Right cardiac atrium (tissue), 5 donors: ENCODE measurements at regions not wholly inside any gene's neighbourhood (a gene's known extent, or its start where the extent isn't known, plus 50 kb on each side); places are given as distances from the start of the nearest gene placed in this dataset.
A peak's percentile ranks its signal among the peaks of the same experiment; 100 is the strongest.

Experiments
- ATAC-seq, 2 donors: fragments of 200-7000 bp; cut with Tn5 transposase; one replicate each; pipeline versions ENCODE4 v1.8.0 to v1.9.1; 2020; ENCODE audit warnings: moderate library complexity in 2 of 2, mild to moderate bottlenecking in 1 of 2
- DNase-seq, 3 donors: peaks; one replicate each; pipeline ENCODE4 v3.0.0-alpha.2; 2020
- H3K27ac ChIP-seq: one replicate; pipeline ENCODE4 v1.5.1; 2013; ENCODE audit warnings: mild to moderate bottlenecking, low read length, control low read depth, moderate library complexity
- H3K27me3 ChIP-seq: one replicate; pipeline ENCODE4 v1.6.1; 2013; ENCODE audit not compliant: control insufficient read depth, insufficient read depth
- H3K4me1 ChIP-seq: one replicate; pipeline ENCODE4 v1.6.1; 2013; ENCODE audit warnings: low read length; ENCODE audit not compliant: control insufficient read depth, insufficient read depth
- H3K4me3 ChIP-seq: one replicate; pipeline ENCODE4 v1.5.1; 2013; ENCODE audit warnings: low read length, control low read depth
- H3K9me3 ChIP-seq: one replicate; pipeline ENCODE4 v1.6.1; 2013; ENCODE audit warnings: low read length; ENCODE audit not compliant: control insufficient read depth
- whole genome bisulfite sequencing: extraction: QIAGEN DNeasy Blood & Tissue Kit; methylation state at CpG from one replicate; pipeline ENCODE4 v1.1.7; 2013; 5-methylcytosine and 5-hydroxymethylcytosine counted together
- intact Hi-C, 4 donors: fragments of 100-400 bp; cut with DNase I; formaldehyde crosslinking; loops; one replicate each; pipeline versions ENCODE4 v1.11.0 to v1.14.0; 2022 to 2023
- donor health status: healthy with polysubstance abuse.
- donor health status: DM: no; HTN: yes; CAD: no.
- donor health status: DM: no; HTN: no; CAD: no.
- donor health status: DM: no; HTN: yes; CAD: no; lungs with severe emphysema.
- donor health status: DM: yes; HTN: yes; CAD: no.

DNA sequence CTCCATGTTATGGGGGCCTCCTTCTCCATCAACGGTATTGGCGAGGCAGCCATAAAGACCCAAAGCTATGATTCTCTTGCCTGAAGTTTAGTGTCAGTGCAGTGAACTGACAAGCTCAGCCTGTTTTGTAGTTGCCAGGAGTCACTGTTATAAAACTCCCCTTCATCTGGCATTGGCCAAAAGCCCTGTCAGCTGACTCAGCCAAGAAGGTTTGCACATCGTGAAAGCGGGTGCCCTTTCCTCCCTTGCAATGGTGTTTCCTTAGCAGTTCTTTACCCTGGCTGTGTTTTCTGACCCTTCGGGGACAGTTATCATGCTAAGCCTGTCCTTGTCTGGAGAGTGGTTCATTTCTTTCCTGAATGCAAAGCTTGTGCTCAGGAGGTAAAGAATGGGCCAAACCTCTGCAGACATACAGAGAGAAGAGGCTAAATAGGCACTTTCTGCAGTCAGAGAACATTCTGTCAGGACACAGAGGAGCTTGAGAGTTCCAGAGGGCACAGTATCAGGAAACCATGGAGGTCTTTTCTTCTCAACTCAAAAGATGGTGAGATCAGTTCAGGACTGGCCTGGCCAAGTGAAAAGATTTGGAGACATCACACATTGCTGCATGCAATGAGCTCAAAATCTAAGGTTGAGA lies 414.2 kb downstream of the ZNF521 start:
- no peaks in the 10 kb centered on the region for H3K4me1 ChIP-seq
- 77% methylated on average over 5 of the region's 5 CpGs for WGBS
- intact Hi-C loops = no loop called here
- H3K9me3 ChIP-seq = no peaks in the 10 kb centered on the region
- peak; percentile 40 to 45 for ATAC-seq
- DNase-seq = no peak
- H3K27ac ChIP-seq = no peak overlapping the region
- no peaks in the 10 kb centered on the region for H3K27me3 ChIP-seq
- no peak overlapping the region for H3K4me3 ChIP-seq

DNA sequence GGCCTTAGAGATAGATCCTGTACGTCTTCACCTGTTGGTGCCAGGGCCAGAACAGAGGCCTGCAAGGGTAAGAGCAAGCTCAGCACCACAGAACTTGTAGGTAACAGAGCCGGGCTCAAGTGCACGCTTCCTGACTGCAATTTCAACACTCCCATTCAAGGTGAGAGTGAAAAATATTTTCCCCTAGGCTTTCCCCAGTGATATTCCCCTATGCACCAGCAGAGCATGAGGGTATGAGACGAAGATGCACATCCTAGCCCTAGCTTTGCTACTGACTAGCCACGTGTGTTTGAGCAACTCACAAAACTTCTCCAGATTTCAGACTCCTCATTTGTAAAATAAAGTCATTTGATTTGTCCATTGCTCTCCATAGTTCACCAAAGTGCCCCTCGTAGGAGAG lies 411.6 kb downstream of the ZNF521 start:
- H3K4me3 ChIP-seq = no peak overlapping the region
- 96% methylated on average over 6 of the region's 6 CpGs for WGBS
- intact Hi-C loops = no loop called here
- no peak for ATAC-seq
- no peaks in the 10 kb centered on the region for H3K27me3 ChIP-seq
- no peaks in the 10 kb centered on the region for H3K9me3 ChIP-seq
- H3K27ac ChIP-seq = no peak overlapping the region
- no peaks in the 10 kb centered on the region for H3K4me1 ChIP-seq
- DNase-seq = no peak

DNA sequence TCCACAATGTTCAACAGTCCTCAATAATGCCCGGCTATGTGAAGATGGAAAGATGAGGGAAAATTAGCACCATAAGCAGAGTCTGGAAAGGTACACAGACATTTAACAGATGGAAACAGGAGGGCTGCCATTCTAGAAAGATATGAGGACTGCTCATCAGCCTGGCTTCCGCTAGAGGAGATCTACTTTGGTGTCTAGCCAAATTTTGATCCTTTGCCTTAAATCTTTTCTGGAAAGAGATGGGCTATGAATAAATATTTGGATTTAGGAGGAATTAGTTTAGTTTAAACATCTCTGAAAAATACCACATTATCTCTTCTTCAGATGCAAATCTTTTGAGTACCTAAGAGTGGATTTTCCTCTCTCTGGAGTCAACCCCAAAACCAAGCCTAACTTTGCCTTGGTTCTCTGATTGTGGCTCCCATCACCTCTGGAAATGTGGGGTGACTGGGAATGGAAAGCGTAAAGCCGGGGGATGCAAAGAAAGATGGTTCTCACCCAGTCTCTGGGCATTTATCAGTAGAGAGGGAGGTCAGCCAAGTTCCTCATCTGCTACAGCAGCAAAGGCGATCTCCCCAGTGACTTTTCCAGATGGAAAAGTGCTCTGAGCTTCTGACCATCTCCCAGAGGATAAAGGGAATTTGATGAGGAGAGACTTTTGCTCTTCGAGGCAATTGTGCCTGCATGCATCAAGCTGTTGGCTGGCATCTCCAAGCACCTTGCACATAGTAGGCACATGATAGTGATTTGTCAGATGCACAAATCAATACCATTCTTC lies 410.6 kb downstream of the ZNF521 start:
- intact Hi-C loops = no loop called here
- ATAC-seq (no peak), DNase-seq (no peak)
- Histone ChIP-seq H3K9me3 (no peaks in the 10 kb centered on the region), H3K27ac (no peak overlapping the region), H3K4me3 (no peak overlapping the region), H3K27me3 (no peaks in the 10 kb centered on the region), H3K4me1 (no peaks in the 10 kb centered on the region)
- WGBS = 82% methylated on average over 6 of the region's 6 CpGs

DNA sequence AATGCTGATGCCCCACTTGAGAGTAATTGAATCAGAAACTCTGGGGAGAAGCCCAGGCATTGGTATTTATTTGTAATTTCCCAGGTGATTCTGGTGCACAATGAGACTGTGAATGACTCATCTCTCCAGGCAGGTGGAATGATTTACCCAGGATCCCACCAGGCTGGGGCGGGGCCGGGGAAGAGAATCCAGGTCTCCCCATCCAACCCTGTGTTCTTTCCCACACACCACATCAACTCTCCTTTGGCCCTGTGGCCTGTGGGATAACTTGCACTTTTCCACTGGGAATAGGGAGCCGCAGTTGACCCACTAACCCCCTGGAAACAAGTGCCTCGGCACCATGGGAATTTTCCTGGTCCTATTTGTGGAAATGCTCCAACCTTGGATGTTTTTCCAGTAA lies 409.8 kb downstream of the ZNF521 start:
- Histone ChIP-seq H3K27me3 (no peaks in the 10 kb centered on the region), H3K4me1 (no peaks in the 10 kb centered on the region), H3K9me3 (no peaks in the 10 kb centered on the region), H3K4me3 (no peak overlapping the region), H3K27ac (no peak overlapping the region)
- ATAC-seq (no peak), DNase-seq (peak in 1 of 3 donors; percentile 41)
- intact Hi-C loops = no loop called here
- WGBS = 87% methylated on average over 4 of the region's 4 CpGs

DNA sequence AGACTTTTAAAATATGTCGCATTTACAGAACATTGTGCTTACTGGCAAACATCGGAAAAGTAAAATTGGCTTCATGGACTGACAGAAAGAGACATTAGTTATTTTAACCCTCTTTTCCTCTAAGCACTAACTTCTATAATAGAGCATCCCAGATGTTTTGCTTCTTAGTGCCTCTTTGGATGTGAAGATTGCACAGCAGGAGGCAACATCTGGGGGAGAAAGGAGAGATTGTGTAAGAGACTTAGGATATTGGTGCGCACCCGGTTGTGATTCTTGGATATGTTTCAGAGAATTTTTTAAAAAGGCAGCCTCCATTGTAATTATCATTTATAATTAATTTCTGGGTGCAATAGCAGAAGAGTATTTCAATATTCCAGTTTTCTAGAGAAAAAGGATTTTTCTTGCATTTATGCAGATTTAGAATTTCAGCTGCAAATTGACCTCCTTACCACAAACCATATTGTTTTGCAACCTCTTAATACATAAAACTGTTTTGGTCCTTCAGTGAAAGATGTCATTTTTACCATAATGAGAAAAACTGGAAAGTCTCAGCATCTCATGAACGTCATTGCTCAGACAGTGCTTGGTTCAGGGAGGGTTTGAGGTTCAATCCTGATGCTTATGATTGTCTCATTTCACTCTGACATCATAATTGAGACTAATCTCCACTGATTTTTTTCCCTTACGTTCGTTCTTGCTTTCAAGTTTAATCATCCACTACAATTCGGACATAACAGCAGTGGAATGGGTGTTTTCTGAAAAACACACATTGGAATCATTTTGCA lies 404.3 kb downstream of the ZNF521 start:
- intact Hi-C loops = no loop called here
- ATAC-seq = no peak
- no peak for DNase-seq
- Histone ChIP-seq H3K4me1 (peaks cover 1% of the 10 kb centered on the region), H3K27ac (no peak overlapping the region), H3K4me3 (no peak overlapping the region), H3K27me3 (no peaks in the 10 kb centered on the region), H3K9me3 (no peaks in the 10 kb centered on the region)
- 59% methylated on average over 8 of the region's 8 CpGs for WGBS

DNA sequence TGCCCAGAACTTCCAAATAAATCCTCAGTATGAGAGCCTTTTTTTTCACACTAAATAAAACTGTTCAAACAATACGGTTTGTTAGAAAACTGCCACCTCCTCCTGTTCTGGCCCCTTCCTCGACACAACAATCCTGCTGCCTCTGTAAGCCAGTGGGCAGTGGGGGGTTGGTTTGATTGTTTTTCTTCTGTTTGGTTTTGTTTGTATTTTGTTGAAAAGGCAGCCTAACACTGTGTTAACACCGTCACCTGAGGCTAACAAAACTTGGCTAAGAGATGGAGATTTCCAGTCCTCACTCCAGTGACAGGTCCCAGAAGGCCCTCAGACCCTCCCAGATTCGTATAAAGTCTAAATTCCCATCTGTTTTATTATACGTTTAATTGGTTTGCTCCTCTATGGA lies 402.1 kb downstream of the ZNF521 start:
- ATAC-seq (no peak), DNase-seq (no peak)
- intact Hi-C loops = no loop called here
- no peak overlapping the region for H3K27ac ChIP-seq
- 92% methylated on average over 5 of the region's 5 CpGs for WGBS
- no peak overlapping the region for H3K4me3 ChIP-seq
- H3K27me3 ChIP-seq = no peaks in the 10 kb centered on the region
- peaks cover 1% of the 10 kb centered on the region for H3K4me1 ChIP-seq
- H3K9me3 ChIP-seq = no peaks in the 10 kb centered on the region

DNA sequence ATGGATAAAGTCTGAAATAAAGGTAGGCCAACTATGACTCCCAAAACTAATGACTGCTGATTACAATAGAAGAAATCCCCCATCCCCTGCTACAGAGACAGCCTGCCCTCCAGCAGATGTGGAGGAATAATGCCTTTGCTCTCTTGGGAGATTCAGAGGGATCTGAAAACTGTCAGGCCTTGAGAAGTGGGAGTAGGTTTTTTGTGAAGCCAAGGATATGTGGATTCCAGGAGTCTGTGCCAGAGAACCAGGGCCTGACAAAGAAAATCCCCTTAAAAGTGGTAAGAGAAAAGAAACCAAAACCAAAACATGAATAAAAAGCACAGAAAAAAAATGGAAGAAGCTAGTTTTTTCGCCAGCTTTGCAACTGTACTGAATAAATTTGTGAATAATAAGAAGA lies 397.6 kb downstream of the ZNF521 start:
- no peak overlapping the region for H3K4me3 ChIP-seq
- H3K27ac ChIP-seq = no peak overlapping the region
- no peak for DNase-seq
- WGBS = 49% methylated on average over 1 of the region's 1 CpG
- intact Hi-C loops = no loop called here
- ATAC-seq = no peak
- H3K27me3 ChIP-seq = no peaks in the 10 kb centered on the region
- H3K4me1 ChIP-seq = no peaks in the 10 kb centered on the region
- no peaks in the 10 kb centered on the region for H3K9me3 ChIP-seq

DNA sequence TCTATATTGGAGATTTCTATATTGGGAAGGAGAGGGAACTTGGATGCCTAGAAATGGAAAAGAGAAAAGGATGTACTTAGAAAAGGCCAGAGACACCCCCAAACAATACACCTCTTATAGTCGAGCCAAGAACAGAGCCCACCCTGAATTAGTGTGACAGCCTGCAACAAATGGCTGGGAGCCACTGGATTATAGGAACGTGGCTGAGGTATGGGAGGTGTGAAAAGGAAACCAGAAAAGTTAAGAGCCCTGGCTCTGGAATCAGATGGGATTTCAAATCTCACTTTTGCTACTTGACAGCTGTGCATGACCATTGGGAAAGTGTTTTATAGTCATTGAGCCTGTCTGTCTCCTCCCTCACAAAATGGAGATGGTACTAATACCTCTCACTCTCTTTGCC lies 394.0 kb downstream of the ZNF521 start:
- 66% methylated on average over 2 of the region's 2 CpGs for WGBS
- Histone ChIP-seq H3K4me1 (no peaks in the 10 kb centered on the region), H3K27ac (no peak overlapping the region), H3K4me3 (no peak overlapping the region), H3K9me3 (no peaks in the 10 kb centered on the region), H3K27me3 (no peaks in the 10 kb centered on the region)
- intact Hi-C loops = no loop called here
- ATAC-seq = peak; percentile 26 to 46
- DNase-seq = no peak

DNA sequence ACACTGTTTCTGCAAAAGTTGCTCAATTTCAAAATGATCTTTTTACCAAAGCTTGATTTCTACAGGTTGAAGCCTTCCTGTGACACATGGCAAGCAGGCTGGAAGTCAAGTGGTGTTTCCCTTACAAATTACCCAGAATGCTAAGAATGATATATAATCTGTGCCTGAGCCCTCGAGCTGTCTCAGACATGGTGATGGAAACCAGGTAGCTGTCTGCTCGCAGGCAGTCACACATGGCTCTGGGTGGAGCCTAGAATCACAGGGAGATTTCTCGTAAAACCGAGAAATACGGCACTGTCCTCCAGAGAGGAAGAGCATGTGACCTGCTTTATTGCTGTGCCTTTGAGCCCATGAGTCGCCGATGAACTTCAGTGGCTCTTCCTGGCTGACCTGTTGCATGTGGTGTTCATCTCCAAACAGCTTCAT lies 392.9 kb downstream of the ZNF521 start:
- no peak overlapping the region for H3K4me3 ChIP-seq
- ATAC-seq (peak in 1 of 2 donors; percentile 14), DNase-seq (no peak)
- no peaks in the 10 kb centered on the region for H3K4me1 ChIP-seq
- no peaks in the 10 kb centered on the region for H3K27me3 ChIP-seq
- H3K9me3 ChIP-seq = no peaks in the 10 kb centered on the region
- intact Hi-C loops = no loop called here
- 67% methylated on average over 7 of the region's 7 CpGs for WGBS
- no peak overlapping the region for H3K27ac ChIP-seq

DNA sequence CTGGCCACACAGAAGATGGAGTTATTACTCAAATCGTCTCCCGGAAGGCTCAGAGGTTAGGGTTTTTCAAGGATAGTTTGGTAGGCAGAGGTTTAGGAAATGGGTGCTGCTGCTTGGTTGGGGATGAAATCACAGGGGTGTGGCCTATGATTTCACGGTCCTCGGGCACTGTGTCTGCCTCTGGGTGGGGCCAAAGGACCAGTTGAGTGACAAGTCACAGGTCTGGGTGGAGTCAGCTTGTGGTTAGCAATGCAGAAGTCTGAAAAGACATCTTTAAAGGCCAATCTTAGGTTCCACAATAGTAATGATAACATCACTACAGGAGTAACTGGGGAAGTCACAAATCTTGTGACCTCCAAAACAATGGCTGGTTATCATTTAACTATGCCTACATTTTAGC lies 387.8 kb downstream of the ZNF521 start:
- Histone ChIP-seq H3K4me1 (no peaks in the 10 kb centered on the region), H3K9me3 (no peaks in the 10 kb centered on the region), H3K27me3 (no peaks in the 10 kb centered on the region), H3K27ac (no peak overlapping the region), H3K4me3 (no peak overlapping the region)
- peak in 1 of 3 donors; percentile 39 for DNase-seq
- WGBS = 58% methylated on average over 4 of the region's 4 CpGs
- intact Hi-C loops = no loop called here
- peak; percentile 54 to 61 for ATAC-seq

DNA sequence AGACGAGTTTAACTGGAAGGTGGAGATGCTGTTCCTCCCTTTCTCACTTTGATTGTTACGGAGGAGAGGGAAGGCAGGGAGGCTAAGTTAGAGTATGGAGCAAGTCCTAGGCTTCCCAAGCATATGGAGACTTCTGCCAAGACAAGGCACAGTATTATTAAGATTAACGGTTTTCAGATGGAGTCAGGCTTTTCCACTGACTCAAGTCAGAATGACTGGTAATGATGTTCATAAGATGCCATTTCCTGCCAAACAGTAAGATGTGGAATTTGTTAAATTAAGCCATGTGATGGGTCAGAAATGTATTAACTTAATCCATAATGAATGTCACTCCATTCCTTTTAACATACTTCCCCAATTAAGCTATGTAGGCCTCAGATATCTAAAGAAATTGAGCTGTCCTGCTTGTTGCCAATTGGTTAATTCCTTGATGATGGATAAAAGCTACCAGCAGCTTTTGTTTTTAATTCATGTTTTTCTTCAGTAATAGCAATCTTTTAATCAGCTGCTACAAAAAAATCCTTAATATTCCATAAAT lies 383.7 kb downstream of the ZNF521 start:
- Histone ChIP-seq H3K4me1 (no peaks in the 10 kb centered on the region), H3K9me3 (no peaks in the 10 kb centered on the region), H3K27ac (no peak overlapping the region), H3K4me3 (no peak overlapping the region), H3K27me3 (no peaks in the 10 kb centered on the region)
- intact Hi-C loops = no loop called here
- WGBS = 90% methylated on average over 3 of the region's 3 CpGs
- DNase-seq (no peak), ATAC-seq (no peak)
